ENCODE measurements at regions not wholly inside any gene's neighbourhood (a gene's known extent, or its start where the extent isn't known, plus 50 kb on each side); places are given as distances from the start of the nearest gene placed in this dataset.

GRCh38 chr11:80843266-80843974 is 1402.6 kb upstream of the TENM4 start:
- Histone ChIP-seq H3K79me2 (ENCODE audit: control insufficient read depth in 1 of 2, insufficient read depth in 2 of 2, low read length in 2 of 2) (no peaks in the 10 kb centered on the region), H3K18ac (ENCODE audit: extremely low read depth, low read length) (no peak overlapping the region), H3K23me2 (ENCODE audit: low read depth, low read length) (no peaks in the 10 kb centered on the region), H2BK15ac (ENCODE audit: low read length) (no peak overlapping the region), H2BK120ac (replicated peaks; ENCODE audit: low read depth, low read length) (no peak overlapping the region), H3K4ac (replicated peaks; ENCODE audit: insufficient read length, low read depth, low read length) (no peak overlapping the region), H3K9me3 (ENCODE audit: insufficient read depth in 2 of 2, low read depth in 1 of 2, low read length in 1 of 2) (no peaks in the 10 kb centered on the region), H4K20me1 (replicated peaks in 1 of 2; ENCODE audit: control insufficient read depth in 1 of 2, insufficient read depth in 2 of 2, low read length in 2 of 2) (no peaks in the 10 kb centered on the region), H3K27ac (ENCODE audit: low read depth, low read length) (no peak overlapping the region), H3K4me2 (ENCODE audit: insufficient read depth in 1 of 2, low read depth in 2 of 2, low read length in 2 of 2) (no peak overlapping the region), H2BK20ac (ENCODE audit: low read length) (no peak overlapping the region), H3K56ac (replicated peaks; ENCODE audit: insufficient read length, low read depth, low read length) (no peak overlapping the region), H3K23ac (ENCODE audit: insufficient read length) (no peak overlapping the region), H3K4me3 (ENCODE audit: extremely low read depth in 1 of 4, insufficient read depth in 2 of 4, low read depth in 3 of 4, low read length in 4 of 4) (no peak overlapping the region), H3K4me1 (replicated peaks in 1 of 4; ENCODE audit: control insufficient read depth in 3 of 4, insufficient read depth in 4 of 4, low read length in 3 of 4) (no peaks in the 10 kb centered on the region), H3K9ac (replicated peaks in 1 of 4; ENCODE audit: extremely low read depth in 1 of 4, low read depth in 3 of 4, low read length in 3 of 4) (no peak overlapping the region), H3K79me1 (ENCODE audit: low read depth, low read length) (no peaks in the 10 kb centered on the region), H3K27me3 (replicated peaks in 1 of 4; ENCODE audit: control insufficient read depth in 3 of 4, extremely low read depth in 1 of 4, insufficient read depth in 3 of 4, low read length in 3 of 4) (no peaks in the 10 kb centered on the region), H2AFZ (ENCODE audit: low read length) (0 out of 2 replicates have a peak overlapping the region, but pooled peaks have one; percentile 64), H4K91ac (replicated peaks; ENCODE audit: insufficient read length, low read length) (no peak overlapping the region), H3K36me3 (ENCODE audit: control insufficient read depth in 2 of 4, insufficient read depth in 4 of 4, low read length in 3 of 4) (no peaks in the 10 kb centered on the region), H2BK12ac (ENCODE audit: low read depth, low read length) (no peak overlapping the region), H3K14ac (ENCODE audit: insufficient read length) (no peak overlapping the region), H4K5ac (ENCODE audit: insufficient read length, low read depth, low read length) (no peak overlapping the region), H2BK5ac (ENCODE audit: low read depth, low read length) (no peak overlapping the region), H4K8ac (ENCODE audit: extremely low read depth, insufficient read depth, low read length) (no peak overlapping the region), H2AK5ac (ENCODE audit: low read depth, low read length) (no peak overlapping the region)
- whole genome bisulfite sequencing, 2 experiments (ENCODE audit: extremely low coverage in 1 of 2, insufficient coverage in 1 of 2, insufficient read length in 1 of 2, insufficient replicate concordance in 2 of 2, low coverage in 1 of 2, low lambda C conversion rate in 2 of 2, missing lambda C conversion rate in 1 of 2), result 90% methylated on average over 2 of the region's 2 CpGs; no CpG with 5 or more reads in 1 of the 2 experiments
- ChIA-PET CTCF (ENCODE audit: partially characterized antibody) (interaction anchor here (0.6 to 2.2 kb wide), 13 partner anchors 10 to 393 kb away, joined by 3 to 6 read pairs (median 4); no protein-coding TSS in a partner anchor), POLR2A (ENCODE audit: partially characterized antibody) (no interaction called here)
- FAIRE-seq (no peak), DNase-seq (ENCODE audit: low read depth in 1 of 2, low spot score in 2 of 2) (no peak)
- no peak for TF ChIP-seq POLR2A (IDR thresholded peaks at IDR 0.05; ENCODE audit: control extremely low read depth in 1 of 2, low read depth in 2 of 2, low read length in 2 of 2)
- TF ChIP-seq KDM5A (IDR thresholded peaks at IDR 0.05; ENCODE audit: low read length), result no peak
- TF ChIP-seq EGR1 (IDR thresholded peaks at IDR 0.05; ENCODE audit: borderline replicate concordance, low read depth, low read length), result no peak
- no peak for TF ChIP-seq EZH2 (IDR thresholded peaks at IDR 0.05; ENCODE audit: low read depth, low read length, severe bottlenecking)
- TF ChIP-seq MAFK (IDR thresholded peaks at IDR 0.05; ENCODE audit: low read depth, low read length), result no peak
- no peak for TF ChIP-seq SIN3A (conservative IDR thresholded peaks at IDR 0.05 in 1 of 2, IDR thresholded peaks at IDR 0.05 in 1 of 2; ENCODE audit: low read depth in 1 of 2, low read length in 2 of 2)
- TF ChIP-seq SUZ12 (IDR thresholded peaks at IDR 0.05; ENCODE audit: low read length), result no peak
- no peak for TF ChIP-seq SP1 (IDR thresholded peaks at IDR 0.05; ENCODE audit: low read depth, low read length)
- TF ChIP-seq RBBP5 (IDR thresholded peaks at IDR 0.05; ENCODE audit: borderline replicate concordance, low read depth, low read length), result no peak
- no peak for TF ChIP-seq ZNF274 (IDR thresholded peaks at IDR 0.05; ENCODE audit: borderline replicate concordance, extremely low read depth, low read length)
- no peak for TF ChIP-seq KDM4A (IDR thresholded peaks at IDR 0.05; ENCODE audit: low read depth, low read length, severe bottlenecking)
- TF ChIP-seq SP4 (IDR thresholded peaks at IDR 0.05; ENCODE audit: low read length), result no peak
- no peak for TF ChIP-seq EP300 (IDR thresholded peaks at IDR 0.05; ENCODE audit: borderline replicate concordance in 1 of 2, low read depth in 2 of 2, low read length in 2 of 2)
- no peak for TF ChIP-seq BRCA1 (IDR thresholded peaks at IDR 0.05; ENCODE audit: low read depth, low read length)

Data from H1 (cell line).